NCI-H146 treated with DMSO at 0.1 percent for 48 hours (cell line): ENCODE measurements at regions not wholly inside any gene's neighbourhood (a gene's known extent, or its start where the extent isn't known, plus 50 kb on each side); places are given as distances from the start of the nearest gene placed in this dataset.

Source experiments
- DNase-seq: peaks from one replicate; lab custom pipeline; 2025; ENCODE audit not compliant: unreplicated experiment; lab: John Stamatoyannopoulos, UW

- no peak for DNase-seq
Measured at GRCh38 chr9:86700629-86701028, 246.7 kb downstream of the GAS1 start.

DNA sequence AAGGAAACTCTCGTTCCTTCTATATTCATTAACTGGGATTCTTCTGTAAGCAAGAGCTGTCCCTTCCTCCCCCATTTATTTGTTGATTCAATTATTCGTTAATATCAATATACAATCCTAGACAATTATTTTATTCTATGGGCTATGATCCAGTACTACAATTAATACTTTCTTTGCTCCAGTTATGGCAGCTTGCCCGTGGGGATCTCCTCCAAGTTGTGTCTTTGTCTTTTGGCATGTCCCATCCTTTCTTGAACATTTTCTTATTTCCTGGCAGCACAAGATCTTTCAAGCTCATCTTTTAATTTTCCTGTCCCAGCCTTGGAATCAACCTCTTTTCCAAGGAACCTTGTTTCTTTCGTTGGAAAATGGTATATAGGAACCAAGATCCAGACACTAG, 249.3 kb downstream of the GAS1 start:
- no peak for DNase-seq

- no peak for DNase-seq
Measured at GRCh38 chr9:86697213-86697612, 250.1 kb downstream of the GAS1 start.

GRCh38 chr9:86695910-86696424, 251.3 kb downstream of the GAS1 start:
- no peak for DNase-seq

- DNase-seq, result no peak
Measured at GRCh38 chr9:86690034-86690433, 257.3 kb downstream of the GAS1 start.

- DNase-seq, result no peak
Measured at GRCh38 chr9:86687788-86688187, 259.5 kb downstream of the GAS1 start.

GRCh38 chr9:86685556-86685955, 261.8 kb downstream of the GAS1 start:
- no peak for DNase-seq

GRCh38 chr9:86684148-86684547, 263.2 kb downstream of the GAS1 start:
- no peak for DNase-seq

GRCh38 chr9:86682240-86682639, 265.1 kb downstream of the GAS1 start:
- no peak for DNase-seq

DNA sequence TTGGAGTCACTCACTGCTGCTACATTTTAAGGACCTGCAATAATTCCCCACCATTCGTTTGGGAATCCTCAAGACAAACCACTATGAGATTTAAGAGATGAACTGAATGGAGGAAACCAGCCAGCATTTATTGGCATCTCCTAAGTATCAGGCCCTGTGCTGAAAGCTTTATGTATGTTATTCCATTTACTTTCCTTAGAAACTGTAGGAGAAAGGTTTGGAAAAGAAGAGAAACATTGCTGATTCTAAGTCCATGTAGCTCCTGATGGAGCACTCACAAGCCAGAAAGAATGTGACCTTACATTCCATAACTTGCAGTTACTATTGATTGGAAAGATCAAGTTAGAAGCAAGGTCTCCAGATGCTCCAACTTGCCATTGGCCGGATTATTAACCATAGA, 267.4 kb downstream of the GAS1 start:
- no peak for DNase-seq

DNA sequence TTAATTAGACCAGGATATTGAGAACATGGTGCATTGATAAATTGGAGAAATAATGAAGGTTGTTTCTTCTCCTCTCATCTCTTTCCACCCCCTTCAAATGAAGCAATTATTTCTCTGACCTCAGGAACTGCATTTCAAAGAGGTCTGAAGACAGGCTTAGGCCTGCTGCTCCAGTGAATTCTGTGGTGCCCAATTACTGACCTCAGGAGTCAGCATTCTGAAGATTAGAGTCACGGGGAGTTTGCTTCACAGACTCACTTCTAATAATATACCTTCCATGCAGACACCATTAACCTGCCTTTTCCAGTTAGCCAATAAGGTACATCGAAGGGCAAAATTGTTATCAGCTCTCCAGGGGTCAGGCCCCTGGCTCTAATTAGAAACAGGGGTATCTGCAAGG, 270.9 kb downstream of the GAS1 start:
- no peak for DNase-seq

GRCh38 chr9:86675805-86676204, 271.5 kb downstream of the GAS1 start:
- no peak for DNase-seq

DNA sequence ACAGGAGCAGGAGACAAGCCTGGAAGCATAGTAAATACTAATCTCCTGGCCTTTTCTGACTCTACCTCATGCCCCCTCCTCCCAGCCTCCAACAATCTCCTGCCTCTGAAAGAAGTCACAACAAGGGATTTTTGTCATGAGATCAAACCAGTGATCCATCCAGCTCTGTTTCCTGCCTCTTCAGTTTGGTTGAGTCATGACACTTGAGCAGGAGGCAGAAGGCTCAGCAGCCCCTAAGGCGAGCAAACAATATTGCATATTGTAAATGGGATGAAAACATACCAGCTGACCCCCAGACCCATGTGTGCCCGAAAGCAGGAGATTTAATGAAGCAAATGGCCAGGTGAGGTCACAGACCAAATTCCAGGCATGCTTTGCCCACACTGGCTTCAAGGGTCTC, 272.8 kb downstream of the GAS1 start:
- DNase-seq, result no peak

GRCh38 chr9:86672966-86673365, 274.3 kb downstream of the GAS1 start:
- DNase-seq, result no peak

- DNase-seq, result no peak
Measured at GRCh38 chr9:86672301-86672700, 275.0 kb downstream of the GAS1 start.

DNA sequence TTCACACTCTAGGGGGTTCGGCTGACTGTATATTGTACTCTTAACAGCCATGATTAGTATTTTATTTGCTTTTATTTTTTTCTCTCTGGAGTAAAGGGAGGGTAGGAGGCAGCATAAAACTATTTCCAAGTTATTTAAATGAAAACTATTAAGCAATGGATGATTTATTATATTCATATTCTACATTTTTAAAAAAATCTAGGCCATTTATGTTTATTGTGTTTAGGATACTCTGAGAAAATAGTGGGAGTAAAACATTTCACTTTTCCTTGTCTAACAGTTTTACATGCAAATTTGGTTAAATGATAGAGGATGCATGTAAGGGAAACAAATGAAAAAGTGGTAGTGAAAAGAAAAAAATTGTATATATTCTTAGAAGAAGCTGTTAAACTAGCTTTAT, 276.3 kb downstream of the GAS1 start:
- no peak for DNase-seq

DNA sequence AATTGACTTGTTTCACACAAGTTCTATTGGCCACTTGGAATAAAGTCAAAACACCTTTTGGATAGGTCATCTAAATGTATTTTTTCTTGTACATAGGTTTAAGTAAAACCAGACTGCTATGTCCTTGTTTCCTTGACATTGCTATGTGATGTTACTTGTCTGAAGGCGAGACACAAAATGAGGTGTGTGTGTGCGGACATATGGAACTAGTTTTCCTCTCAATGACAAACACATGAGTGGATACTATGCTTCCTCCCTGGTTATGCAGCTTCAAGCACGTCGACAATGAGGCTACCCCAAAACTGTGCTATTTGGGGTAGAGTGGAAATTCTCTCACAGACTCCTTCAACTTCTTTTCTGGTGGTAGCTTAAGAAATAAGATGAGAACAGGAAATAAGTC, 276.8 kb downstream of the GAS1 start:
- no peak for DNase-seq

DNA sequence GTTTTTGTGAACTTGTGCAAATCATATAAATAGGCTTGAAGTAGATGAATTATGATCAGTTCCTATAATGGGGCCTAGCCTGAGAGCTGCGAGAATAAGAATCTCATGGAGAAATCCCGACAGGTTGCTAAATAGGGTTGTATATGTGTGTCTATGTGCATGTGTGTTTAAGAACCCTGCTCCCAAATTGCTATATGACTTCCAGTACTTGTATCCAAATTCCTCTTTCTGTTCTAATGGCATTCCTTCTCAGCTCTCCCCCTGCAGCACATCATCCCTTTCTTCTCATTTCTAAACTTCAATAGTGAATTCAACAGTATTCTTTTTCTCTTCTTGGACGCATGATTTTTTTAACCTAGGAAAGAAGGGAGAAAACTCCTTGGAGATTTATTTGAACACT, 277.2 kb downstream of the GAS1 start:
- DNase-seq, result no peak

- no peak for DNase-seq
Measured at GRCh38 chr9:86669422-86669821, 277.9 kb downstream of the GAS1 start.

- no peak for DNase-seq
Measured at GRCh38 chr9:86668488-86668887, 278.8 kb downstream of the GAS1 start.

DNA sequence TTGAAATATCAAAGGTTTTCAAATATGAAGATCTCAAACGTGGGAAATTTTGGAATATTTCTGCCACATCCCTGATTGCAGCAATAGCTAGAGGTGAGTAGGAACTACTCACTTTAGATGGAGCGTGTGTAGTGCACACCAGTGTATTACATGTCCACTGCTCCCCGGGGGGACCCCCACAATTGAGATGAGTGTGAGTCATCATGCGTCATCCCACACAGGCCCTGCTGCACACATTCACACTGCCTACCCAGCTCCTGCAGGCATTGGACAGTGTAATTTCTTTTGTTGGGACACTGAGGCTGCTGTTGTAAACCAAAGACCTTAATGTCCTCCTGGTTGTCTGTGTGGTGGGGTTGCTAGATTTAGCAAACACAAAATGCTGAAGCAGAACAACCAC, 280.0 kb downstream of the GAS1 start:
- DNase-seq, result no peak

DNA sequence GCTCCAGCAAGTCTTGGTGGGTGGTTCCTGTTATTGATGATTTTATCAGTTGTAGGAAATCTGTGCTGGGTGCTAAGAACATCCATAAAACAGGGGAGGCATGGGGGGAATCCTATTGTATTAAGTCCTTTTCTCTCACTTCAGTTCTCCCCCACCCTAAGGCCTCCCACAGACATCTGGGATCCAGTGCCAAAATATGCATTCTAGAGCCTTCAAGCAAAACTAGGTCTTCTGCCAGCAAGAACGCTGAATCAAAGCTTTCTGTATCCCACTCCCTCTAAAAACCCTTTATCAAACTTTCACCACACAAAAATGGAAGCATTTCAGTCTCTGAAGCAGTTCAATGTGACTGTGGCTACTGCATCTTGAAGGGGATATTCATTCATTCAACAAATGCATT, 281.9 kb downstream of the GAS1 start:
- no peak for DNase-seq

DNA sequence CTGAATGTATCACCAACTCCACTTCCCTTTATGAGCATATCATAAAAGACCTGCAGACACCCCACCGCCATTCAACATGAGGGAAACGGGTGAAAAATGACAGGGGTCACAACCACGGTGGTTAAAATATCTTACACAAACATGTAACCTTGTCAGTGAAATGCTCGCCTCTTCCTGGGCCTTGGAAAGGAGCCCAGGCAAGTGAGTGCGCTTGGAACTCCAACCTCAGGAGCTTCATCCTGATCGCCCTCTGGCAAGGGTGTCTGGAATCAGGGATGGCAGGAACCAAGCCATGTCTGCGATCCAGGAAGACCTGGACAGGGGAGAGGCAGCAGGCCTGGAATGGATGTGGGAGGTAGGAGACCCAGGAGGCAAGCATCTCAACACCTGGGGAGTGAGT, 282.7 kb downstream of the GAS1 start:
- DNase-seq, result no peak

- DNase-seq, result no peak
Measured at GRCh38 chr9:86663905-86664304, 283.4 kb downstream of the GAS1 start.
